ENCODE measurements at regions not wholly inside any gene's neighbourhood (a gene's known extent, or its start where the extent isn't known, plus 50 kb on each side); places are given as distances from the start of the nearest gene placed in this dataset.

DNA sequence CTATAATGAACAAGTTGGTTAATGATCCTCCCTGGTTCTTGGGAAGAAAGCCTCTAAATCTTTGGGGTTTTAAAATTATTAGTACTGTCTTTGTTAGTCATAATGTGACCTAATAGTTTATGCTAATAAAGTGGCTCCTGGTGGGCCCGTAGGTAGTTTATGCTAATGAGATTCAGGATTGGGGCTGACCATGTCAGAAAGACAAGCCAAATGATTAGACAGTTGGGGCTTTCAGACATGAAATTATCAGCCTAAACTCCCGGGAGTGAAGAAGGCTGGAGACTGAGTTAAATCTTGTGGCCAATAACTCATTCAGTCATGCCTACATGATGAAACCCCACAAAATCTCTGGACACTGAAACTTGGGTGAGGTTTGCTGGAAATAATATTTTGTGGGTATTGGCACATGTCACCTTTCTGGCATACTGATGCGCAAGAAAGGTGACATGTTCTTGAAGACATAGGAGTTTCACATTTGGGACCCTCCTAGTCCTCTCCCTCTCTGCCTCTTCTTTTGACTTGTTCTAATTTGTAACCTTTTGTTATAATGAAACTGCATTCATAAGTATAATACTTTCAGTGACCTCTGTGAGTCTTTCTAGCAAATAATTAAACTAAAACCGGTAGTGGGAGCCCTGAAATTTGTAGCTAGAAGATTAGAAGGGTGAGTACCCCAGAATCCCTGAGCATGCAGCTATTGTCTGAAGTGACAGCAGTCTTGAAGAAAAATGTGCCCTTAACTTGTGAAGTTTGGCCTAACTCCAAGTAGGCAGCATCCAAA is 196.8 kb upstream of the FSTL5 start:
- TF ChIP-seq, protein P1, sequence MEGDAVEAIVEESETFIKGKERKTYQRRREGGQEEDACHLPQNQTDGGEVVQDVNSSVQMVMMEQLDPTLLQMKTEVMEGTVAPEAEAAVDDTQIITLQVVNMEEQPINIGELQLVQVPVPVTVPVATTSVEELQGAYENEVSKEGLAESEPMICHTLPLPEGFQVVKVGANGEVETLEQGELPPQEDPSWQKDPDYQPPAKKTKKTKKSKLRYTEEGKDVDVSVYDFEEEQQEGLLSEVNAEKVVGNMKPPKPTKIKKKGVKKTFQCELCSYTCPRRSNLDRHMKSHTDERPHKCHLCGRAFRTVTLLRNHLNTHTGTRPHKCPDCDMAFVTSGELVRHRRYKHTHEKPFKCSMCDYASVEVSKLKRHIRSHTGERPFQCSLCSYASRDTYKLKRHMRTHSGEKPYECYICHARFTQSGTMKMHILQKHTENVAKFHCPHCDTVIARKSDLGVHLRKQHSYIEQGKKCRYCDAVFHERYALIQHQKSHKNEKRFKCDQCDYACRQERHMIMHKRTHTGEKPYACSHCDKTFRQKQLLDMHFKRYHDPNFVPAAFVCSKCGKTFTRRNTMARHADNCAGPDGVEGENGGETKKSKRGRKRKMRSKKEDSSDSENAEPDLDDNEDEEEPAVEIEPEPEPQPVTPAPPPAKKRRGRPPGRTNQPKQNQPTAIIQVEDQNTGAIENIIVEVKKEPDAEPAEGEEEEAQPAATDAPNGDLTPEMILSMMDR (conservative IDR thresholded peaks at IDR 0.05 in 1 of 2, IDR thresholded peaks at IDR 0.05 in 1 of 2; ENCODE audit: extremely low read depth in 1 of 2, insufficient read depth in 1 of 2, low read depth in 1 of 2, low read length in 2 of 2): no peak
- TF ChIP-seq EZH2 (IDR thresholded peaks at IDR 0.05; ENCODE audit: borderline replicate concordance, low read length): no peak
